CD4-positive, alpha-beta T cell treated with Interleukin-21 for 1 hour (primary cell): ENCODE measurements at regions not wholly inside any gene's neighbourhood (a gene's known extent, or its start where the extent isn't known, plus 50 kb on each side); places are given as distances from the start of the nearest gene placed in this dataset.
A peak's percentile ranks its signal among the peaks of the same experiment; 100 is the strongest.

Source experiments
- DNase-seq: peaks from one replicate; pipeline ENCODE4 v3.0.0-alpha.2; 2020

DNA sequence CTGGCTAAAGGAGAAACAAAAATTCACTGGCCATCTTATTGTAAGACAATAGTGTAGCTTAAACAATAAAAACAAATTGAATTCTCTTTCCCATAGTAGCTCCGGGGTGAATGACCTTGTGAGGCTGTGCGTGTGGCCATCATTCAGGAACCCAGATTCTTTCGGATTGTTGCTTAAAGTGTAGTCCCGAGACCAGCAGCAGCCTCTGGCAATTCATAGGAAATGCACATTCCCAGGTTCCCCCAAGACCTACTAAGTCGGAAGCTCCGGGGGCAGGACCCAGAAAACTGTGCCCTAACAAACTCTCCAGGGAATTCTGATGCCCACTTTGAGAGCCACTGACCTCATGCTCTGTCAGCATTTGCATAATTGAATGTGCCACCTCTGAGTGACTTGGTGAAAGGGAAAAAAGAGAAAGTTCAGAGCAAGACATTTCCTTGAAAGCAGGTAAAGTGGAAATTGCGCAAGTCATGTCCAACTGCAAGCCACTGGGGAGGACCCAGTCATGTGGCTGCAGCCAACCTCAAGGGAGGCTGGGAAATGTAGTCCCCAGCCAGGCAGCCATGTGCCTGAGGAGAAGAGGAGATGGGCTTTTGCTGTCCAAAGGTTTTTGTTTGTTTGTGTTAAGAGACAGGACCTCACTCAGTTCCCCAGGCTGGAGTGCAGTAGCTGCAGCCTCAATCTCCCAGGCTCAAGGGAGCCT lies 50.7 kb upstream of the PNMA8B start:
- peak; percentile 16 for DNase-seq

DNA sequence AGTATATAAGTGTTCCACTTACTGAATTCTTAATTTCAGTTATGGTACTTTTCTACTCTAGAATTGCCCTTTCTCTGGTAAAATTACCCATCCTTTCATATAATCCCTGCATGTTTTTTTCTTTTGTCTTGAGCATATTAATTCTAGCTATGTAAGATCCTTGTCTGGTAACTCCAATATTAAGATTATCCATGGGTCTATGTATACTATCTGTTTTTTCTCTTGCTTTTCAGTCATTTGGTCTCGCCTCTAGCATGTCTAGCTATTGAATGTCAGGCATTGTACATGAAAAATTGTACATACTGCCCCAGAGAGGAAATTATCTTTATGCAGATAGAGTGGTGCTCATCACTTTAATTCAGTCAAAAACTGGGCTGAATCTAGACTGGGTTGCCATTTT lies 50.4 kb upstream of the CALM3 start:
- no peak for DNase-seq

DNA sequence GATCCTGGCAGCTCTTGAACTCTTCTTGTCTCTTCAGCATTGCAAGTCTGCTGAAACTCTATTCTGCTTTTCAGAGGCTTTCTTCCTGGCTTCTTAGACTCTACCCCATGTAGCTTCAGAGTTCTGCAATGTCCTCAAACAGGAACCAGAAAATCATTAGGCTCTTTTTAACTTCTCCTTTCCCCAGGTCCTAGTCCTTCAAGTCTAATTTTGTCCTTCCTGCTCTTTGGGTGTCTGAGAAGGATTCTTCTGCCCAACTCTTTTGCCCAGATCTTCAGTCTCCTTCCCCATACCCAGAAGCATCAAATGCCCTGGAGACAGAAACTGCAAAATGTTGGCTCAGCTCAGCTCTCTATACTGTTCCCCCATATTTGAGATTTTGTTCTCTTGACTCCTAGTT lies 50.0 kb upstream of the CALM3 start:
- no peak for DNase-seq
